ENCODE measurements at regions not wholly inside any gene's neighbourhood (a gene's known extent, or its start where the extent isn't known, plus 50 kb on each side); places are given as distances from the start of the nearest gene placed in this dataset.
A peak's percentile ranks its signal among the peaks of the same experiment; 100 is the strongest.

DNA sequence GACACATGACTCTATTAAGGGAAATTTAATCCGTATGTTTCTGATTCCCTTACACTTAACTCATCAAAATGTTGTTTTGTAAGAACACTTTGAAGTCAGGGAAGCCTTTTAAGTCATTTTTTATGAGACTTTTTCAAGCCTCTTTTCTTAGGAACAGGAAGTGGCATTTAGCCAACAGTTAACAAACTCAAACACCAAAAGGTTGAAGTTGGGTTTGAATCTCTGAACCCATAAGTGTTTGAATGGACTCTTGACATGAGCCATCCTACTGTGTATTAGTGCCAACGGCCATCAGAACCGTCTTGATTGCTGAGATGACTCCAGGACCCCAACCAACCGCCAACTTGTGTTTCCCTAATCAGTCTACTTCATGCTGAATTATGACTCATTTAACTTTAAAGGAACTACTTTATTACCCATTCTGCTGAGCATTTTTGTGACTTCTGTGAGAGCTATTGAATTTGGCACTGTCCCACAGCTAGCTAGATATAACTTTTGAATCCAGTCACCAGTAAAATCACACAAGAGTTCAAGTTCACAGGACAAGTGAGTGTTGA lies 209.1 kb upstream of the FAT1 start:
- WGBS, 2 donors: 44 to 66% methylated on average over 4 of the region's 4 CpGs
- TF ChIP-seq, protein P1, sequence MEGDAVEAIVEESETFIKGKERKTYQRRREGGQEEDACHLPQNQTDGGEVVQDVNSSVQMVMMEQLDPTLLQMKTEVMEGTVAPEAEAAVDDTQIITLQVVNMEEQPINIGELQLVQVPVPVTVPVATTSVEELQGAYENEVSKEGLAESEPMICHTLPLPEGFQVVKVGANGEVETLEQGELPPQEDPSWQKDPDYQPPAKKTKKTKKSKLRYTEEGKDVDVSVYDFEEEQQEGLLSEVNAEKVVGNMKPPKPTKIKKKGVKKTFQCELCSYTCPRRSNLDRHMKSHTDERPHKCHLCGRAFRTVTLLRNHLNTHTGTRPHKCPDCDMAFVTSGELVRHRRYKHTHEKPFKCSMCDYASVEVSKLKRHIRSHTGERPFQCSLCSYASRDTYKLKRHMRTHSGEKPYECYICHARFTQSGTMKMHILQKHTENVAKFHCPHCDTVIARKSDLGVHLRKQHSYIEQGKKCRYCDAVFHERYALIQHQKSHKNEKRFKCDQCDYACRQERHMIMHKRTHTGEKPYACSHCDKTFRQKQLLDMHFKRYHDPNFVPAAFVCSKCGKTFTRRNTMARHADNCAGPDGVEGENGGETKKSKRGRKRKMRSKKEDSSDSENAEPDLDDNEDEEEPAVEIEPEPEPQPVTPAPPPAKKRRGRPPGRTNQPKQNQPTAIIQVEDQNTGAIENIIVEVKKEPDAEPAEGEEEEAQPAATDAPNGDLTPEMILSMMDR (IDR thresholded peaks at IDR 0.05; ENCODE audit: control extremely low read depth, extremely low read depth): no peak
- peak; percentile 24 for ATAC-seq (ENCODE audit: insufficient read depth, low FRiP score)
- peaks cover 2 to 45% (median 16%) of the 10 kb centered on the region in 5 donors for H3K4me1 ChIP-seq (ENCODE audit: control insufficient read depth in 5 of 5, insufficient read depth in 5 of 5, low read length in 5 of 5)
- H3K9ac ChIP-seq (ENCODE audit: insufficient read depth in 1 of 2, low read length in 2 of 2): no peak overlapping the region
- H3K4me3 ChIP-seq: no peak overlapping the region
- DNase-seq: peak; percentile 89 to 99 (median 99)
- no peaks in the 10 kb centered on the region for H3K36me3 ChIP-seq (ENCODE audit: control insufficient read depth in 4 of 4, insufficient read depth in 4 of 4, low read length in 4 of 4)
- H3K9me3 ChIP-seq (ENCODE audit: control insufficient read depth in 4 of 4, insufficient read depth in 3 of 4, low read length in 3 of 4): no peaks in the 10 kb centered on the region
- H3K27ac ChIP-seq (ENCODE audit: low read depth in 1 of 2, low read length in 1 of 2): no peak overlapping the region
- no peaks in the 10 kb centered on the region for H3K27me3 ChIP-seq (ENCODE audit: control insufficient read depth in 3 of 3, insufficient read depth in 3 of 3, low read length in 2 of 3)

GRCh38 chr4:186934244-186934643 lies 210.6 kb upstream of the FAT1 start:
- 81 to 84% methylated on average over 10 of the region's 10 CpGs for WGBS, 2 donors
- Histone ChIP-seq H3K27me3 (ENCODE audit: control insufficient read depth in 3 of 3, insufficient read depth in 3 of 3, low read length in 2 of 3) (no peaks in the 10 kb centered on the region), H3K4me1 (ENCODE audit: control insufficient read depth in 5 of 5, insufficient read depth in 5 of 5, low read length in 5 of 5) (peaks cover 2 to 45% (median 16%) of the 10 kb centered on the region in 5 donors), H3K9ac (ENCODE audit: insufficient read depth in 1 of 2, low read length in 2 of 2) (no peak overlapping the region), H3K9me3 (ENCODE audit: control insufficient read depth in 4 of 4, insufficient read depth in 3 of 4, low read length in 3 of 4) (peaks cover 0 to 3% (median 0%) of the 10 kb centered on the region in 4 donors), H3K36me3 (ENCODE audit: control insufficient read depth in 4 of 4, insufficient read depth in 4 of 4, low read length in 4 of 4) (no peaks in the 10 kb centered on the region), H3K4me3 (no peak overlapping the region), H3K27ac (ENCODE audit: low read depth in 1 of 2, low read length in 1 of 2) (no peak overlapping the region)
- no peak for ATAC-seq (ENCODE audit: insufficient read depth, low FRiP score)
- TF ChIP-seq, protein P1 (IDR thresholded peaks at IDR 0.05; ENCODE audit: control extremely low read depth, extremely low read depth): no peak
- DNase-seq: no peak

DNA sequence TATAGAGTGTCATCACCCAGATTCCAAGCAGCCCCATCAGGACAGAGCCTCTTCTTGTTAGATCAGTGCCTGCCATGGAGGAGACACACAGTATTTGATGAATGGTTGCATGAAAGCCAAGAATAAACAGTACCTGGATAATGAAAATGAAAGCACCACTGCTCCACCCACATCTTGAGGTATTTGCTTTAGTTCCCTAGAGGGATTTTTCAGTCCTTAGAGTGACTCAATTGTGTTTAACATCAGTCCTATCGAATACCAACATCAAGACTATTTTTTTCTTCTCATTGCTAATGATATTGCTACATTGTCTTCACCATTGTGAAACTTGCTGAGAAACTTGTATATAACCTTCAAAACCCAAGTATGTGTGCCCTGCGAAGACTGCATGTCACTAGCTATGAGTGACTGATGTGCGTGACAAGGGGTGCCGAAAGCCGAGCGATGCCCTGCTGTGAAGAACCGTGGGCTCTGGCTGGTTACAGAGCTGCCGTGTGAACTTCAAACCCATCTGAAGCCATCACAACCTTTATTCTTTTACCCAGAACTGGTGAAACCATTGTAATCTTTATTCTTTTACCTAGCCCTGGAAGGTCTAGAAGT lies 211.3 kb upstream of the FAT1 start:
- 89 to 90% methylated on average over 8 of the region's 8 CpGs for WGBS, 2 donors
- peak; percentile 31 for ATAC-seq (ENCODE audit: insufficient read depth, low FRiP score)

More for the DNA sequence above, 211.3 kb upstream of the FAT1 start:
- no peaks in the 10 kb centered on the region for H3K27me3 ChIP-seq (ENCODE audit: control insufficient read depth in 3 of 3, insufficient read depth in 3 of 3, low read length in 2 of 3)
- H3K4me3 ChIP-seq: no peak overlapping the region
- peaks cover 2 to 45% (median 16%) of the 10 kb centered on the region in 5 donors for H3K4me1 ChIP-seq (ENCODE audit: control insufficient read depth in 5 of 5, insufficient read depth in 5 of 5, low read length in 5 of 5)
- no peak overlapping the region for H3K9ac ChIP-seq (ENCODE audit: insufficient read depth in 1 of 2, low read length in 2 of 2)
- H3K9me3 ChIP-seq (ENCODE audit: control insufficient read depth in 4 of 4, insufficient read depth in 3 of 4, low read length in 3 of 4): peaks cover 0 to 3% (median 0%) of the 10 kb centered on the region in 4 donors
- no peak for DNase-seq
- H3K27ac ChIP-seq (ENCODE audit: low read depth in 1 of 2, low read length in 1 of 2): no peak overlapping the region
- TF ChIP-seq, protein P1 (IDR thresholded peaks at IDR 0.05; ENCODE audit: control extremely low read depth, extremely low read depth): no peak
- H3K36me3 ChIP-seq (ENCODE audit: control insufficient read depth in 4 of 4, insufficient read depth in 4 of 4, low read length in 4 of 4): no peaks in the 10 kb centered on the region
